ENCODE measurements at regions not wholly inside any gene's neighbourhood (a gene's known extent, or its start where the extent isn't known, plus 50 kb on each side); places are given as distances from the start of the nearest gene placed in this dataset.

DNA sequence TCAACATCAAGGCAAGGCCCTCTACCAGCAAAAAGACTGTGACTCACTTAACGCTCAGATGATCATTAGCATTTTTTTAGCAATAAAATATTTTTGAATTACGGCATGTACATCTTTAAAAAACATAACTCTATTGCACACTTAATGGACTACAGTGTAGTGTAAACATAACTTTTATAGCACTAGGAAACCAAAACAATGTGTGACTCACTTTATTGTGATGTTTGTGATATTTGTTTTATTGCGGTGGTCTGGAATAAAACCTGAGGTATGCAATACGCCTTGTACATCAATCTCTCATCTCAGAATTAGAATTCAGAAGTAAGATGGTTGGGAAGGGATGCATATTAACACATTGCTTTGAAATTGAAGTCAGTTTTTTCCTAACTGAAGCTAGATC is 106.9 kb upstream of the PTCH1 start:
- DNase-seq (ENCODE audit: low read depth in 3 of 3): no peak

DNA sequence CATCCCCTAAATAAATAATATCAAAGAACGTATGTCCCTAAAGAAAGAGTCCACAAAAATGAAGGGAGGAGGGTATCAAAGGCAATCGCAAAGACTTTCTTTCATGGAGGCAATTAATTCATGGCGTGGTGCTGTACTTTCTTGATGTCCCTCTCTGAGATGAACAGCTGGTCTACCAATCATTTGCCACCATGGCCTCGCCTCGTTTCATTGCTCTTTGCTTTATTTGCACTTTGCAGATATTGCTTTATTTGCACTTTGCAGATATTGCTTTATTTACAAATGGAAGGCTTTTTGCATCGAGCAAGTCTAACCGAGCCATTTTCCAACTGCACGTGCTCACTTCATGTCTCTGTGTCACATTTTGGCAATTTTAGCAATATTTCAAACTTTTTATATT is 104.0 kb upstream of the PTCH1 start:
- no peak for DNase-seq (ENCODE audit: low read depth in 3 of 3)

DNA sequence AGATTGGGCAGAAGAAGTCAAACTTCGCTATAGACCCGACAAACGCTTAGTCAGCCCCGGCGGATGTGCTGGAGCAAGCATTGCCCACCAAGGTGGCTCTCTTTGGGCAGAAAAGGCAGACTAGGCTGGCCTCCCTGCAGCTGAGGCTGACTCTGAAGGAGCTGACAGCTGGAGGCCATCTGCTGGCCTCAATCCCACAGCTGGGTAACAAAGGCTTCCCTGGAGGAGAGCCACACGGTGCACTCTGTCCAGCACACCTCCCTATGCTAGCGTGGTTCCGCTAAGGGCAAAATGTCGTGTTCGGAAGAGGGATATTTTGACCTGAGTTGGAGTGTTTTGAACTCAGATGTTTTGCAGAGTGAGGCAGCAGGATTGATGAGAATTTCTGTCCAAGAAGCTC is 103.5 kb upstream of the PTCH1 start:
- DNase-seq (ENCODE audit: low read depth in 3 of 3): no peak

DNA sequence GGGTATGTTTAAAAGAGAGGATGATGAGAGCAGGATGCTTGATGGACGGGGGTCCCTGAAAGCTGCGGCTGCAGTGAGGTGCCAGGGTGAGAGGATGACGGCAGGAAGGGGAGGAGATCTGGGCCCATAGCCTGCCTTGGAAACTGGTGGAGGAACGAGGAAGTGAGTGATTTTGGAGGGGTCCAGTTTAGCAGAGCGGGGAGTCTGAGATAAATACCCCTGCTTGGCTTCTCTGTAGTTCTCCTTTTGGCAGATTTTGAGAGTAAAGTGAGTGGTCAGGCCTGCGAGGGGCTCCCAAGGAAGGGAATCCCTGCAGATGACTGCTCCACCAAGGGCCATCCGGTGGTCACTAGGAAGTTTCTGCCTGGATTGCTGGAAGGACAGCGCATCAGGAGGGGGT is 98.5 kb upstream of the PTCH1 start:
- DNase-seq (ENCODE audit: low read depth in 3 of 3): no peak

DNA sequence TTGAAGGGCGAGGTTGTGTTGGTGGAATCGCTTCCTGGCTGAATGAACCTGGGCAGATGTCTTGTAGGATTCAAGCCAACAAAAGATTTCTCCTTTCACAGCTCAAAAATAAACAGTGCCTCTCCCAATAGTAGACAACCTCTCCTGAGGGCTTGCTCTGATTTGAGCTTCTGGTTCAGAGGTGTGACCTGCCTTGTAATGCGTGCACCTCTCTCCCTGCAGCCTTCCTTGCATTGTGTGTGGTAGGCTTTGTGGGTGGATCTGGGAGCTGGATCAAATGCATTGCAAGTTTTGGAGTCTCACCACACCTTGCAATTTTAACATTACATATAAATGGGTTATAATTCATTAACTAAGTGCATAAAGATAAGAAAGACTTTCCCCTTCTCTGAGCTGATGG is 96.9 kb upstream of the PTCH1 start:
- no peak for DNase-seq (ENCODE audit: low read depth in 3 of 3)

DNA sequence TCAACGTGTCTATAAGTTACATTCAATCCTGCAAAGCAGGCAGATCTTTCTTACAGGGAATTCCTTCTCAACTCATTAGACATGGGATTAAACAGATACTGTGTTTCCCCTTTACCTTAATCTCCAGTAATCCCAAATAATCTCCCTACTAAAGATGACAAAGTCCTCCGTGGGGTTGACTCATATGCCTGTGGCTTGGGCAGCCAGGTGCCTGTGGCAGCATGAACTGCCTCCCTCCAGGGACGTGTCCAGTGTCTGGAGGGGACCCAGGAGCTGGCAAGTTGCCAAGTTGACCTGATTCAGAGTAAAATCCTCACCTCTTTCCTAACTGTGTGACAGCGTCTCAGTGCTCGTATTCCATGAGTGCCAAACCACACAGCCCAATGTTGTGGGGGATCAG is 94.6 kb upstream of the PTCH1 start:
- no peak for DNase-seq (ENCODE audit: low read depth in 3 of 3)

DNA sequence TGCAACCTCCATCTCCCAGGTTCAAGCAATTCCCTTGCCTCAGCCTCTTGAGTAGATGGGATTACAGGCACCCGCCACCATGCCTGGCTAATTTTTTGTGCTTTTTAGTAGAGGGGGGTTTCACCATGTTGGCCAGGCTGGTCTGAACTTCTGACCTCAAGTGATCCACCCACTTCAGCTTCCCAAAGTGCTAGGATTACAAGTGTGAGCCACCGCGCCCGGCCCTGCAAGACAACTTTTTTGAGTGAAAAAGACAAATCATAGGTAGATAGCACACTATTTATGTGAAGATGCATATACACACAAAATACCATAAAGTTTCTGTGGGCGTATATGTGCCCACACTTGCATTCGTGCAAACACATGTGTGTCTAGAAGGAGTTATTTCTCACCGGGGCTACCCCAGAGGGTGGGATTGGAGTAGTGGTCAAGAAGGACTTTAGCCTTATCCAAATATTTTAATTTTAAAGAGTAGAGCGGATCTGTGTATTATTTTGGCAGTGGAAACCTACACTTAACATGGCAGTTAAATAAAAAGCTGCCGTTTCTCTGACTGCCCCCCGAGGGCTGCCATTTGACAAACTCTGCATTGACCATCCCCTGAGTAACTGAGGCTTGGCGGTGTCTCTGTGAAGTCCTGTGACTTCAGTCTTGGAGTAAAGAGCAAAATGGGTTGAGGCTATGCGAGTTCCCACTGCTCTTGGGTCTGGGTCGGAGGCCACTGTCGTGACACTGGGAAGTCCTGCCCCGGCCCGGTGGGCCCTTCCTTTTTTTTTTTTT is 93.4 kb upstream of the PTCH1 start:
- no peak for DNase-seq (ENCODE audit: low read depth in 3 of 3)

DNA sequence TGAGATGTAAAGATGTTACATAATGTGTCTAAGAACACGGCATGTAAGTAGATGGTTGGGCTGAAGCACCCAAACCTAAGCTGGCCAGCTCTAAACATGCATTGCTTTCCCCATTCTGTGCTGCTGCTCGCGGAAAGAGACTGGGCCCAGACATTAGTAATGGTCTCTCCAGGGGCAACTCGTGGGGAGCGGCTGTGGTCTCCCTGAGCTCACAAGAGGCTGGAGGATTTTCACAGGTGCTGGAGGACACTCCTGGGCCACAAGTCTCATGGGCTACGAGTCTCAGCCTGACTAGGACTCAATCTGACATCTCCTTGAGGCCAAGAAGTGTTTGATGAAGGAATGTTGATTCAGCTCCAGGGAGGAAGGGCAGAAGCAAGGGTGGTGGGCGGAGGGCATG is 92.7 kb upstream of the PTCH1 start:
- no peak for DNase-seq (ENCODE audit: low read depth in 3 of 3)

DNA sequence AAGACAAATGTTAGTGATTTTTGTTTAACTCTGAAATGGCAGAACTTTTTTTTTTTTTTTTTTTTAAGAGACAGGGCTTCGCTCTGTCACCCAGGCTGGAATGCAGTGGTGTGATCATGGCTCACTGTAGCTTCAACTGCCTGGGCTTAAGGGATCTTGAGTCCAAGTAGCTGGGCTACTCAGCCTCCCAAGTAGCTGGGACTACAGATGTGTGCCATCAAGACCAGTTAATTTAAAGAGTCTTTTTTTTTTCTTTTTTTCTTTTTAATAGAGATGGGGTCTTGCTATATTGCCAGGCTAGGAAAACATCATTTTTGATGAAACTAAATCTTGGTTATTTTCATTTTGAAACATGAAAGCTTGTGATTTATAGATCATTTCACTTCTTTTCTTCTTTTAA is 91.6 kb upstream of the PTCH1 start:
- DNase-seq (ENCODE audit: low read depth in 3 of 3): no peak

DNA sequence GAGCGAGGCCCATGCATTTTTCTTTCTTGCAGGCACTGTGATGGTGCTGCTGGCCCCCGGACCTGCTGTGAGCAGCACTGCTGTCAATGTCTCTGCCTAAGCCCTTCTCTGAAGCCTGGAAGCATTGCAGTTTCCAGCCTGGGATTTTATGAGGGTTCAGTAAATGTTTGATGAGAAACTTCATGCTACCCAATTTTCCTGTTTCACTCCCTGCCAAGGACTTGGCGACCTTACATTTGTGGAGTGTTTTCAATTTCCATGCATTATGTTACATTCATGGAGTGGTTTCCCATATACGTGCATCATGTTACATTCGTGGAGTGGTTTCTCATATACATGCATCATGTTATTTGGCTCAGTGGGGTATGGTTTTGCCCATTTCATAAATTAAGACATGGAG is 90.7 kb upstream of the PTCH1 start:
- DNase-seq (ENCODE audit: low read depth in 3 of 3): no peak

DNA sequence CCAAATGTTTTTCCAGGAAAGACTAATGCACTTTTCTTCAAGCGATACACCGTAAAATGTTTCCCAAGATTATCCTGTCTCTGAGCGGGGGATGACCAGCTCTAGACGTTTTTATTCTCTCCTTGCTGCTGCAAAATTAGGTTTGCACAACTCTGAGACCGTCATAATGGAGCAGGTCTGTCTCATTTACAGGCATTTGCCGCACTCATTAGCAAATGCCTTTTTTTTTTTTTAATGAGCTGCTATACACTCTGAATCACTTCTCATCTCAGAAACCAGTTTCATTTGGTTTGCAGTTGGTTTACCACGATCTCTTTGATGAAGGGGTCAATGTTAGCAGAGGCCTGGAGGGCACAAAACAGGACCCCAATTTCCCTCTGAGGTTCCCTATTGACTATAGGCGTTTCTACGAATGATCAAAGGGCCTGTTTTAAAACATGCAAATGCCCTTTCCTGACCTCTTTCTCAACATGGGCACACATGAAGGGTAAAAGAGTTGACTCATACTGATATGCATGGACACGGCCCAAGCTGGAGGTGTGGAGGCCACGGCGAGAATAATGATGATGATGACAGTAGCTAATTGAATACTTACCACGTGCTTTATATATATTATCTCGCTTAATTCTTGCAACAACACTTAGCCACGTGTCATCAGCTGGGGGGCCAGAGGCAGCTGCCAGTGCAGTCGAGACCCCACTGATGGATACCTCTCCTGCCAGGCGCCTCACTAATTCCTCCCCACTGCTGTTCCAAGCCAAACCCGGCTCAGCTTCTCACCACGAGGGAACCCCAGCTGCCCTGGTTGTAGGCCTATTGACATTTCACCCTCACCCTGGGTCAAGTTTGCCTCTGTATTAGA is 89.9 kb upstream of the PTCH1 start:
- no peak for DNase-seq (ENCODE audit: low read depth in 3 of 3)

DNA sequence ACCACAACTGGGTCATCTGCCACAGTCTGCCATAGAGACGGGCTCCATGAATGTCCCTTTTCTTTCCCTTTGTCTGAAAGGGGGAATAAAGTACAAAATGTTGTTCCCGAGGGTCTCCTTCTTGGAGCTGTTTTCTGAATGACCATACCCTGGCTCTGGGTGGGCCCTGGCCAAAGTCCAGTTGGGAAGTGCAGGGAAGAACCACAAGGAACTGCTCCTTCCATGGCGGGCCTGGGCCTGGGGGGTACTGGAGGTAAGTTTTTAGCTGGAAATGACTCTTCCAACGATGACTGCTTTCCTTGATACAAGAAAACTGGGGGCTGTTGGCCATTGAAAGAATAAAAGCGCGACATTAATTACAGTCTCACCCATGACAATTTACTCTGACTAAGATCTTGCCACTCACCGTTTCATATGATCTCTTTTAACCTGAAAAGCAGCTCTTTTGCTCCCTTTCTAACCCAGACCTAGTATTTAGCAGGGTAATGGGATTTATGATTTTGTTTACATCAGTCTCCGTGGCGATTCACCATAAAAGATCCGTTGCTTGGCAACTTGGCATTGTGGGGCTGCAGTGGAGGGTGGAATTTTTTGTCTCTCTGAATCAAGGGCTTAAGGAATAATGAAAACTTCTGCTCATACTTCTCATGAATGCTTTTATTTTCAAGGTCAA is 89.2 kb upstream of the PTCH1 start:
- no peak for DNase-seq (ENCODE audit: low read depth in 3 of 3)

DNA sequence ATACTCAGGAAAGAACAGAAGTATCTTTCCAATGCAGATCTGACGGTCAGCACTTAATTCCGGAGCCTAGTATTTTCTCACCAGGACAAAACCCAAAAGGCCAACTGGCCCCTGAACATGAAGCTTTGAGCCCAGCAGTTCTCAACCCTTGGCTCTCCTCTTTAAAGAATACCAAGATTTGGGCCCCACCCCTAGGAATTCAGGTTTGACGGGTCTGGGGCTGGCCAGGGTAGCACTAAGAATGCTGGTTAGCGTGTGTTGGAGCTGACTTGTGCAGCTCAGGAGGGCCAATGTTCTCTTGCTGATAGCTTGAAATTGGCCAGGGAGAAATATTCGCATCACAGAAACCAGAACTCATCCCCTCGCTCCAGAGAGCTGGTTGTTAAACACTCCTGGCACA is 88.3 kb upstream of the PTCH1 start:
- no peak for DNase-seq (ENCODE audit: low read depth in 3 of 3)

DNA sequence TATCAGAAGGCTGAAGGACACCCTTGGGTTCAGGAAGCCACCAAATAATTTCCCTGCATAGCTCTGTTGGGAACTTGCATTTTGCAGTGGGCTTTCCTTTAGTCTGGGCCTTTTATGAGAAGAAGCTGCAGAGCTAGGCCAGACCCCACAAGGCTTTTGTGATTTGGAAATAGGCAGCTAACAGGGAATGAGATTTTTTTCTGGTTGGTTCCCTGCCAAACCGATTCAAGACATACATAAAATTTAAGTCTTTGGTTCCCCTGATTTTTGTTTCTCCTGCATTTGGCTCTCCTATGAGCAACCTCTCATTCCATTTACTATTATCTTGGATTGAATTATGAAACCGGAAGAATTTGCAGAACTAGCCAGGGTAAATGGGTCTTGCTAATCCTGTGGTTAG is 81.5 kb upstream of the PTCH1 start:
- no peak for DNase-seq (ENCODE audit: low read depth in 3 of 3)

DNA sequence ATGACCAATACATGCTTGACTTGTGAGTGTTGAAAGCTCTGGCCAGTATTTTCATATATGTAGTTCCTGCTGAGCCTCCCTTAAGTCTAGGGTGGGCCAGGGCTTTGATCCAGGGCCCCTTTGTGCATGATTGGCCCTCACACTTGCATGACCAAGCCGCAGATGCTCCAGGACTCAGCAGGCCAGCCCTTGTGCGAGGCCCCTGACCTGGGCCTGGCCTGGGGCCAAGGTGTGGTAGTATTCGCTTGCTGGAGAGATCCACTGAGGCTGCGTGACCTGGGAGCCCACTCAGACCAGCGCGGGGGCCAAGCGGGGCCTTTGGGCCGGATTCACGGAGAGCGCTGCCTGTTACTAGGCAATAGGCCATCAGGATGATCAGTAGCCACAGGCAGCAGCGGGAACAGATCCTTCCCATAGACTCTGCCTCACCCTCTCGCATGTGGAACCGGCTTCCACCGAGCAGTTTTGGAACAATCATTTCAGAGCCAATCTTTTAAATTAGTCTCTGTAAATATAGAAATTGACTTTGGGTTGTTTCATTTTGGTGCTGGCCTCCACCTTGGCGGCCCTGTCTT is 79.0 kb upstream of the PTCH1 start:
- DNase-seq (ENCODE audit: low read depth in 3 of 3): no peak

DNA sequence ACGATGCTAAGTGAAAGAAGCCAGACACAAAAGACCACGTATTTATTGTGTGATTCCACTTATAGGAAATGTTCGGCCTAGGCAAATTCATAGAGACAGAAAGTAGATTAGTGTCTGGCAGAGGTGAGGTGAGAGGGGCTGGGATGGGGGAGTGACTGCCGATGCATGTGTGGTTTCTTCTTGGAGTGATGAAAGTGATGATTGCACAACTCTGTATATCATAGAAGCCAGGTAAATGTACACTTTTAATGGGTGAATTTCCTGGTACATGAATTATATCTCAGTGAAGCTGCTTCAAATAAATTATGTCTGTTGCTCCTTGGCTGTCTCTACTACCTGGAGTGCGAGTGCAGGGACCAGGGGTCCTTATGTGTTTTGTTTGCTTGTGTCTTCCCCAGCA is 76.2 kb upstream of the PTCH1 start:
- no peak for DNase-seq (ENCODE audit: low read depth in 3 of 3)

DNA sequence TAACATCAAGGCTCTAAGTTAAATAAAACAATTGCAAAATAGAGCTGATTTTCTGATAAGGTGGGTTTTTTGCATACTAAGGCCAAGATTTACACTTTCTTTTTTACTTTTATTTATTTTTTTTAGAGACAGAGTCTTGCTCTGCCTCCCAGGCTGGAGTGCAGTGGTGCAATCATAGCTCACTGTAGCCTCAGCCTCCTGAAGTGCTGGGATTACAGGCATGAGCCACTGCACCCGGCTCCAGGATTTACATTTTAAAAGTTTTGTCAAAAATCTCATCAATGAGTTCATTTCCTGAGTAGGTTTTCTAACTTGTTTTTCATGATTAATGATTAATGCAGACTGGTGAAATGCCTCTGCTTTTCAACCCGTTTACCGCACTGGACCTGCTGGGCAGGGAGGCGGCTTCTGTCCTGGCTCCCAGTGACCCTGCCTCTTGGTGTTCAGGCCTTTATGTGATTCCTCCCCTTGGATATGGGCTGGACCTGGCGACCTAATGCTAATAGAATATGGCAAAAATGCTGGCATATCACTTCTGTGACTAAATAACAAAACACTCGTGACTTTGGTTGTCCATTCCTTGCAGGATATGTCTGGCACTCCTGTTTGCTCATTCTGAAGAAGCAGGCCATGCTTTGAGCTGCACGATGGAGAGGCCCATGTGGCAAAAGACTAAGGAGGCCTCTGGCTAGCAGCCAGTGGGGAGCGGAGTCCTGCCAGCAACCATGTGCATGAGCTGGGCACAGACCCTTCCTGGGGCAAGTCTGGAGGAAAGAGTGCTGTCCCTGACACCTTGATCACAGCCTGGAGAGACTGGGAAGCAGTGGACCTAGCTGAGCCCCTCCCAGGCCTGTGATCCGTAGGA is 72.2 kb upstream of the PTCH1 start:
- no peak for DNase-seq (ENCODE audit: low read depth in 3 of 3)

DNA sequence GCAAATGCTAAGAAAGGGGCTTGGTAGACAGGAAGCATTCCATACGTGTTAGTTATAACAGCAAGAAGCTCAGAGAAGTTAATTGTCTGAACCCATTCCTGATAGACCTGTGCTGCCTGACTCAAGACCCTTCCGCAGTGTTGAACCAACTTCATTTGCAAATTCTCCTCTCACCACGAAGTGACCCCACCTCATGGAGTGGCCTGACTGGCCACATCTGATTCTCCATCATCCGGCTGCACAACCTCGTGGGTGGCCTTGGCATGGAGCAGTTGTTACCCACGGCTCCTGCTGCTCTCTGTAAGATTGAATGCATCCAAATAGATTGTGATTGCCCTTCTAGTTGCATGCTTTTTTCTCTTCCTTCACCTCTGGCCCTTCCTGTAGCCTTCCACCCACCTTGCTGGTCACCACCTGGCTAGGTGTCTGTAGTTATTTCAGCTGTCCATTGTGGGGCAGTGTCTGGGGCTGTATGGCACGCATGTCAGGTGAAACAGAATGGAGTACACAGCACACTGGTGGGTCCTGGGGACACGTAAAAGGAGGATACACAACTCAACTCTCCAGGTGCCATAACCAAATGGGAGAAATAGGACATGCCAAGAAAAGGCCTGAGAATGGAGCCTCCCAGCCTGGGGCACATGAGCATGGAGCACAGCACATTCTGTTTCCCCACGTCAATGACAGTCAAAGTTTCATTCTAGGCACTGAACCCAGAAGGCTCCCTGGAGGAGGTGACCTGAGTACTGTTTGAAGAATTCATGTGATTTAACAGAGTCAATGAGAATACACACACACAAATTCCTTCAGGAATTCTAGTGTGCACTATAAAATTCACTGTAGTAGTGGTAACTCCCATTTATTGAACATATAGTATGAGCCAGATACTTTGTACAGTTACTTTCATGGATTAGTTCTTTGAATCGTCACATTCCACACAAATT is 70.5 kb upstream of the PTCH1 start:
- DNase-seq (ENCODE audit: low read depth in 3 of 3): no peak

DNA sequence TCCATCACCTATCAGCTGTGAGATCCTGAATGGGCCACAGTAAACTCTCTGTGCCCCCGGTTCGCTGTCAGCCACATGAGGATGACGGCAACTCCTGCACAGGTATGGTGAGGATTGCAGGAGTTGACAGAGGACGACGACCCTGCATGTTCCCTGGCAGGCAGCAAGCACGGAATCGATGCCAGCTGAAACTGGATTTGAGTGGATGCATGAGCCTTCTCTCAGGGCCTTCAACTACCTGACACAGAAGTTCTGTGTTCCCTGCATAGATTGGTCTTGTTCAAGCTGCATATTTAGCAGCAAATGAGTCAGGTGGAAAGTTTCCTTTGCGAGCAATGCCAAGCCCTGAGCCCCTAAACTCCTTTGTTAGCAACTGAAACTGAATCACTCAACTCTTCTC is 69.6 kb upstream of the PTCH1 start:
- no peak for DNase-seq (ENCODE audit: low read depth in 3 of 3)

DNA sequence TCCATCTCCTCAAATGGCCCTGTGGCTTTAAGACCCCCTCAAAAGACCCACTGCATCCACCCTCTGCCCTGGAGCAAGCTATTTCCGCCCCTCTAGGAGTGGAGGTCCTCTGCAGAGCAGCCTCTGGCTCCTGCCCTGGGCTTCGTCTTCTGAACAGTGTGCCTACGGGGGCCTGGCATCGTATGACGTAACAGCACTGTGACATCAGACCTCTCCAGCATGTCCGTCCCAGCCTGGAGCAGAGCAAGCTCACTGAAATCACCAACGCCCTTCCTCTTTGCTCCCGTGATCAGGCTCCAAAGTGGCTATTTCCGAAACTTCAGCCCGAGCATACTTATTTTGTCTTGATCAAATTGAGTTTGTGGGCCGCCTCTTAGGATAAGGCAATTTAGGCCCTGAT is 69.1 kb upstream of the PTCH1 start:
- no peak for DNase-seq (ENCODE audit: low read depth in 3 of 3)

Data from stimulated activated CD4-positive, alpha-beta T cell treated with anti-CD3 and anti-CD28 coated beads, TNF-alpha, amount 100 ng/mL, for 48 hours (primary cell).